ENCODE measurements at regions not wholly inside any gene's neighbourhood (a gene's known extent, or its start where the extent isn't known, plus 50 kb on each side); places are given as distances from the start of the nearest gene placed in this dataset.
"Not testable (repeated sequence)": the region's sequence is repeated elsewhere in the genome, so short reads cannot be mapped to it uniquely, and the experiment has no call there.

DNA sequence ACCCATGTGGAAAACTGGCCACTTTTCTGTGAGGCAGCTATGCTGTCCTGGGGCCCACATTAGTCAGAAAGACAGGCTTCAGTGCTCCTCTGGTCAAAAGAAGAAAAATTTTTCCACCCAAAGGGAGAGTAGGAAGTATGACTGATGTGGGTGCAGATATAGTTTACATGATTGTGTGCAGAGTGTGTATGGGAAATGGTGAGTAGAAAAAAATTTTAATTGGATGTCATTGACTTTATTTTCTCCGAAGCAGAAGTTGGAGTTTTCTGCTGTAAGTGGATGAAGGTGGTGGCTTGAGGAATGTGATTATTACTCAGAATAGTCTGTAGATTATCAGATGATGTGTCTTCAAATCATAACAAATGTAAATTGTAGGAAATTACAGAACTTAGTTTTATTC is 241.5 kb upstream of the IGFBP7 start:
- no peak for DNase-seq

DNA sequence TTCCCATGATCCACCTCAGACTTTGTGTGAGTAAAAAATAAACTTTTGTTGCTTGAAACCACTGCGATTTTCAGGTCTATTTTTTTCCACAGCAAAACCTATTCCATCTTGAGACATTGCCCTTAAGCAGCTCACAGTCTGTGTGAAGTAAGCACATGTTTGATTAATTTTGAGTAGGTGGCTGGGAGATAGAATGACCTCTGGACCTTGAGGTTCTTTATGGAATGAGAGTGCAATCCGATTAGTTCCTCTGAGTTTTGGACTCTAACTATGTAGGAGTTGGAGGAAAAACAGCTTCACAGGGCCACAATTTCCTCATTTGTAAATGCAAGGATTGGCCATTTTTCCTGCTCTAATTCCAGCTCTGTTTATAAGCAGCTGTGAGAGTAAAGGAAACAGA is 234.1 kb upstream of the IGFBP7 start:
- no peak for DNase-seq

DNA sequence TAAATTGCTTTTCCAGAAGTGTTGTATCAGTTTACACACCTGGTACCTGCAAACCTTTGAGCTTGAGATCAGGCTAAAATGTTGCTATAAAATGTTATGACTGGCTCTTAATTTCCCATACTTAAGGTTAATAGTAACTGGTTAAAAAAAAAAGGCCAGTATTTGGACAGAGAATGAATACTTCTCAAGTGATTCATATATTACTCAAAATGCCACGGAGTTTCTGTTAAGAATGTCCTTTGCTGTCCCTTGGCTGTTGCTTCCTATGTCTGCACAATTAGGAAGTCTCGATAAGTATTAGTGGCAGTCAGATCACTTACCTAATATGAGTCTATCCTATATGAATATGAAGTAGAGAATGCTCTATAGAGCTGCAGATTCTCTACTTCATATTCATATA is 232.2 kb upstream of the IGFBP7 start:
- no peak for DNase-seq

DNA sequence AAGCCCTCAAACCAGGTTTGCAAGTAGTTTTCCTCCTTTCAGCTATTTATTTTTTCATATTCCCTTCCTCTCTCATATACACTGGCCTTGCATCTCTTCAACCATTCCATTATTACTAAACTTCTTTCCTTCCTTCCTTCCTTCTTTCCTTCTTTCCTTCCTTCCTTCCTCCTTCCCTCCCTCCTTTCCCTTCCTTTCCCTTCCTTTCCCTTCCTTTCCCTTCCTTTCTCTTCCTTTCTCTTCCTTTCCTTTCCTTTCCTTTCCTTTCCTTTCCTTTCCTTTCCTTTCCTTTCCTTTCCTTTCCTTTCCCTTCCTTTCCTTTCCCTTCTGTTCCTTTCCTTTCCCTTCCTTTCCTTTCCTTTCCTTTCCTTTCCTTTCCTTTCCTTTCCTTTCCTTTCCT is 228.7 kb upstream of the IGFBP7 start:
- DNase-seq = not testable (repeated sequence)

DNA sequence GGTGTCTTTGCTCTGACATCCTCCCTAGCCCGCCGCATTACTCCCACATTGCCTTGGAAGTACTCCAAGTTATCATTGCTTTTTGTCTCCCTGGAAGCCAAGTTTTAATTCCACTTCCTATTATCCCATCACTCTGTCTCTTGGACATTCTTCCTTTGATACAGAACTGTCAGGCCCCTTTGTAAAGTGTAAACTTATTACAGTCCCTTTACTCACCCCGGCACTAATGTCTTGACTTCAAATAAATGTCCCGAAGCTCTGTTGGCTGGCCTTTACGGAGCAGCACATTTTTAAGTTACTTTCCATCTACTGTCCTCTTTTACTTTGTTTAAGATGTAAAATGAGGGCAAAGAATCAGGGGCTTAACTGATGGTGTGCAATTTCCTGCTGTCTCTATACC is 223.5 kb upstream of the IGFBP7 start:
- DNase-seq = no peak

DNA sequence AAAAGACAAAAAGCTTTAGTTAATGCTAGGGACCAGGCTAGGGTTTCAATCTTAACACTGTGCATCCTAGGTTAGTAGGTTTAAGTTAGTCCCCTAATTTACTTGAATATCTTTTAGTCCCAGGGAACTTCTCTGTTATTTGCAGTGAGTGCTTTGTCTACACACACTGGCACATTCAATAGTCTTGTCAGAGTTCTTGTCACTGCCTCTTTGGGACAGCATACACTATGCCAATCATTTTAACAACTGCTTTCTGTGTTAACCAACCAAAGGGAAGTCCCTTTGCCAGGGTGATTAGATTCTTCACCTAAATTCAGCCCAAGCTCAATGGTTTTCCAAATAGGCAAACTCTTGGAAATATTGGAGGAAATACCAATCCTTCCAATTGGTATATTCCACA is 221.8 kb upstream of the IGFBP7 start:
- DNase-seq = no peak

DNA sequence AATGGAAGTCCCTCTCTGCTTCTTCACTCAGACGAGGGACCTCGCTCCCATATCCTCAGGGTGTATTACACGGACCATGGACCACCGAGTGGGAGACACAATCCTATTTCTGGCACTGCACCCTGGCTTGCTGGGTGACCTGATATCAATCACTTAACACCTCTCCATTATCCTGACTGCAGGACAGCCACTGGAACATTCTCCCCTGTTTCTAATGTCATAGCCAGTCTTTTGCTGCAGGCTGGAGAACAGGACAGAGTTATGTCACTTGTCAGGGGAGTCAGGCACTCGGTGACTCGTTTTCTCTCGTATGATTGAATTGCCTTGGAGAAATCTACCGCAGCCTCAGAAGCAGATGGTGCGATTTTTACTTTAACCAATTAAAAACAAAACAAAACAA is 219.1 kb upstream of the IGFBP7 start:
- DNase-seq = no peak

DNA sequence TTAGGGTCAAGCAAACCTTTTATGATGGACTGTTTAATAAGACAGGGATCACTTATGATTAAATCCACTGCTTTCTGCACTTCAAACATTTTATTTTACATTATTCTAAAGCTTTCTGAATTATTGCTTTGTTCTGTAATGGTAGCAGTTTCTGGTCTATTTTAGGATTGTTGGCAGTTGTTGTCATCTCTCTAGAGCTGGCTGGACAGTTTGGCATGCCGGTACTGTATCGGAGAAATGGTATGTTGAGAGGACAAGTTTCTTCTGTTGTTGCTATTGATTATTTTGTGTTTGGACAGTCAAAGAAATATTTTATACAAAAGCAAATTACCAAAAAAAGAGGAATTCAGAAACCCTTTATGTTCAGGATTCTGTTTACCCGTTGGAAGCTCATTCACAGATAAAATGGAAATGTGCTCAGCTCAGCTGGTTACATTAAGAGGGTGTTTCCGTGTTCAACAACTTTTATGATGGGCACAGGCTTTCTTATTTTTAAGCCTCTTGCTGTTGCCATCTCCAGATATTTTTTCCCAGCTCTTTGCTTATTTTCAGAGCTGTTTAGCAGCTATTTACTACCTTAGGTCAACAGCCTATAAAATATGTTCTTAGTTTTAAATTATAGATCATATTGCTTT is 214.6 kb upstream of the IGFBP7 start:
- no peak for DNase-seq

DNA sequence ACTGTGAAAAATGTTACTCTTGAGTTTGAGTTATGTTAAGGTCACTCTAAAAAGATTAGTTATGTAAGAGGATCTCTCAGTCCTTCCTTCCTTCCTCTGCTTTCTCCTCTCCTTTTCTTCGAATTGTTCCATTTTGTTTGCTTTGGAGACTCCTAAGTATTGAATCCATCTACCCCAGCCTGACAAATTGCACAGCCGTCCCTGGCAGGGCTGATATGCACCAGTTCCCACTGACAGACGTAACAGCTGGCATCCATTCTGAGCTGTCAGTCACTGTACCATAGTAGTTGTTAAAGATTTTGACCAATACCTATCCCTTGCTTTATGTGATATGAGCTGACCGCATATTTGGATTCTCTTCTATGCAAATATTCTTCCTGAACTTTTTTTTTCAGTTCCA is 210.7 kb upstream of the IGFBP7 start:
- no peak for DNase-seq

DNA sequence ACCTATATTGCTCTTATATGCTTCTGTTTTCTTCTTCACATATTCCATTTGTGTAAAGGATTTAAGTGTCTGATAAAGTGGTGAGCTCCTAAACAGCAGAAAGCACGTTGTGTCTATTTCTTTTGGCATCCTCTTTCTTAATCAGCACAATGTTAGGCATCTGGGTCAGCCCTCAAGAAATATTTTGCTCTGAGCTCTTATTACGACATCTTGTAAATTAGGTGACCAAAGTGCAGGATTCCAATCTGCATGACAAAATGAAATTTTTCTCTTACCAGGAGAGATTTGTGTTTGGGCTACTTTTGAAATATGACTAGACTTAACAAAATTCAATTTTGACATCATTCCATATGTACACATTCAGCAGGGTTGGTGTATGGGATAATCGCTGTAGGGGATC is 210.0 kb upstream of the IGFBP7 start:
- DNase-seq = no peak

DNA sequence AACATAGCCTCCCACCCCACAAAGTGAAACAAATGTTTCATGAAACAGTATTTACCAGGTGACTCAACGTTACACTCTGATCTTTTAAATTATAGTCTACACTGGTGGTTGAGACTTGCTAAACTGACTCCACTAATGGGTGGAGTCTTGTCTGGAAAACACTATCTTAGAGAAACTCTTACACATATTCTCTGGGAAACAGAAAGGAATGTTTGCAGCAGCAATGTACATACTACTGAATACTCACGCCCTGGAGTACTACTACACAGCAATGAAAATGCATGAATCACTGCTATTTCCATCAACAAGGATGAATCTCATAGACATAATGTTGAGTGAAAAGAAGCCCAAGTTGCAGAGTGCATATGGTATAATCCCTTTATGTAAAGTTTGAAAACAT is 208.5 kb upstream of the IGFBP7 start:
- DNase-seq = no peak

DNA sequence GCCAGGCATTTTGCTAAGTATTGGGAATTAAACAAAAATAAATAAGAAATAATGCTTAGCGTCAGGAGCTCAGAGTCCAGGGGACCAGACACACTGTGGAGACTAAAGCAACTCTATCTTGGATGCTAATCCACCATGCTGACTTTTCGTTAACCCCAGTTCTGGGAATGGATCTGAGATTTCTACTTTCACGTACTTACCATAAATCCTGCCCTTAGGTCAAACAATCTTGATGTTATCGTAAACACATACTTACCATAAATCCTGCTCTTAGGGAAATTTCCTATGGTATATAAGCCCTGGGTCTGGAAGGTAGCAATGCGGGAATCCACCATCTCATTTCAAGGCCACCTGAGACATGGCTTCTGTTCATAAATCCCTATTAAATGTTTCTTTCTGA is 204.5 kb upstream of the IGFBP7 start:
- no peak for DNase-seq

DNA sequence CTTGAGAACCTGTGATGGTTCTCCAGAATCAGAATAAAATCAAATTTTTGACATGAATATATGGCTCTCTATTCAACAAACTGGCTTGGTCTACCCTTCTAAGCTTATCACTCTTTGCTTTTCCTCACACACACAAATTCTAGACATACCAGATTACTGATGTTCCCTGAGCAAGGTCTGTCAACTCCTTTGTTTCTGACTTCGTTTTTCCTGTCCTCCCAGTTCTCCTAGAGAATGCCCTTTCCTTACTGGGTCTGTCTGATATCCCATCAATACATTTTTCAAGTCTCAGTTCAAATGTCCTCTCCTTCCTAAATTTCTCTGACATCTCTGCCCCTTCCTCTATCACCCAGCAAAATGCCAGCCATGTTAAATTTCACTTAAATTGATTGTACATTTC is 202.1 kb upstream of the IGFBP7 start:
- no peak for DNase-seq

DNA sequence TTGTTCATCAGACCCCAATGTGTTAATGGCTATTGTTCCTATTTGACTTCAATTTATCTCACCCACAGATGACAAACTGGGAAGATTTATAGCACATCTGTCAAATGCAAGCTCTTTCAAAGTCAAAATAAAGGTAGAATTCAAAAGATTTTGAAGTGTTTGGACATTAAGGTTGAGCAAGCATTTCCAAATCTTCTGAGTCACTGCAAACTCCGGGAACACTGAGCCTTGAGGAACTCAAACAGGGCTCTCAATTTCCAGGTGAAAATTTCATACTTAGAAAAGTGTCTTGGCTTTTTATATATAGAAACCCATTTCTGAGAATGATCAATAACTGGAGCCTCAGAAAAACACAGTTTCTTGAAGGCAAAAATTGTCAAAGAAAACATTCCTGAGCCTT is 199.5 kb upstream of the IGFBP7 start:
- DNase-seq = no peak

DNA sequence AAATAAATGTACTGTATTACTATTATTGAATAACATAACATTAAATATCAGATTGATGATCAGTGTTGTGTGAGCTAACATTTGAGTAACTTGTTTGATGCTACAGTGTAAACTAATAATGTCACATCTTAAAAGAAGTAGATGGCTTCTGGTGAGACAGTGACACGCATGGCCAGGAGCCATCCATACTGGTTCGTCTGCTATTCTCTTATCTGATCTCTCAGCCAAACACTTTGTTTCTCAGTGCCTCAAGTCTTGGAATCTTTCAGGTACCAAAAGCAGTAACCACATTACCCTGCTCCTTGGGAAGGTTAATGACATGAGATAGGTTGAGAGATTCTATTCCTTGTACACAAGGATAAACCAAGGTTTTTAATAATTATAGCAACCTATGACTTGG is 198.1 kb upstream of the IGFBP7 start:
- no peak for DNase-seq

DNA sequence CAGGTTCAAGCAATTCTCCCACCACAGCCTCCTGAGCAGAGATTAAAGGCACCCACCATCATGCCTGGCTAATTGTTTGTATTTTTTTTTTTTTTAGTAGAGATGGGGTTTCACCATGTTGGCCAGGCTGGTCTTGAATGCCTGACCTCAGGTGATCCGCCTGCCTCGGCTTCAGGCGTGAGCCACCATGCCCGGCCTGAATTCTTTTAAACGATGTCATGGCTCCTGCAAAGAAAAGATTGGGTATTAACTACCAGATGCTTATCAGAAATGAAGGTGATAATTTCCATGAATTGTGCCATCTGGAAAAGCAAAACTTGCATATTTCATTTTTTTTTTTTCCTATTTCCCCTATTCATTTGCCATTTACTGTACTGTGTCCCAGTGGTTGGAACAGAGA is 195.7 kb upstream of the IGFBP7 start:
- DNase-seq = no peak

DNA sequence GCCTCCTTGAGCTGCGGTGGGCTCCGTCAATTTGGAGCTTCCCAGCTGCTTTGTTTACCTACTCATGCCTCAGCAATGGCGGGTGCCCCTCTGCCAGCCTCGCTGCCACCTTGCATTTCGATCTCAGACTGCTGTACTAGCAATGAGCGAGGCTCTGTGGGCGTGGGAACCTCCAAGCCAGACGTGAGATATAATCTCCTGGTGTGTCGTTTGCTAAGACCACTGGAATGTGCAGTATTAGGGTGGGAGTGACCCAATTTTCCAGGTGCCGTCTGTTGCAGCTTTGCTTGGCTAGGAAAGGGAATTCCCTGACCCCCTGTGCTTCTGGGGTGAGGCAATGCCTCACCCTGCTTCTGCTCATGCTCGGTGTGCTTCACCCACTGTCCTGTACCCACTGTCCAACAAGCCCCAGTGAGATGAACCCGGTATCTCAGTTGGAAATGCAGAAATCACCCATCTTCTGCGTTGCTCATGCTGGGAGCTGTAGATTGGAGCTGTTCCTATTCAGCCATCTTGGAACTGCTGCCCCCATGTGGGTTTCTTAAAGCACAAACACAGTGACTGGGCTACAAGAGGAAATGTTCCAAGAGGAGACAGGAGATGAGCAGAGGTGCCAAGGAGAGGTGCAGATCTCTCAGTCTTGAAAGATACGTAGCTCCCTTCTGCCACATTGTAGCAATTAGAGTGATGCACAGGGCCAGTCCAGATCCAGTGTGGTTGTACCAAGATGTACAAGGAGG is 193.0 kb upstream of the IGFBP7 start:
- peak in 11 of 58 donors; percentile 1 to 17 (median 3) for DNase-seq

DNA sequence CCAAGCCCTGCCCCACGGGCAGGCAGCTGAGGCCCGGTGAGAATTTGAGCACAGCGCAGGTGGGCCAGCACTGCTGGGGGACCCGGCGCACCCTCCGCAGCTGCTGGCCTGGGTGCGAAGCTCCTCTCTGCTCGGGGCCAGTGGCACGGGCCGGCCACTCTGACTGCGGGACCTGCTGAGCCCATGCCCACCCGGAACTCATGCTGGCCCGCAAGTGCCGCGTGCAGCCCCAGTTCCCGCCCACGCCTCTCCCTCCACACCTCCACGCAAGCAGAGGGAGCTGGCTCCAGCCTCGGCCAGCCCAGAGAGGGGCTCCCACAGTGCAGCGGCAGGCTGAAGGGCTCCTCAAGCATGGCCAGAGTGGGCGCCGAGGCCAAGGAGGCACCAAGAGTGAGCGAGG is 190.1 kb upstream of the IGFBP7 start:
- not testable (repeated sequence) for DNase-seq

DNA sequence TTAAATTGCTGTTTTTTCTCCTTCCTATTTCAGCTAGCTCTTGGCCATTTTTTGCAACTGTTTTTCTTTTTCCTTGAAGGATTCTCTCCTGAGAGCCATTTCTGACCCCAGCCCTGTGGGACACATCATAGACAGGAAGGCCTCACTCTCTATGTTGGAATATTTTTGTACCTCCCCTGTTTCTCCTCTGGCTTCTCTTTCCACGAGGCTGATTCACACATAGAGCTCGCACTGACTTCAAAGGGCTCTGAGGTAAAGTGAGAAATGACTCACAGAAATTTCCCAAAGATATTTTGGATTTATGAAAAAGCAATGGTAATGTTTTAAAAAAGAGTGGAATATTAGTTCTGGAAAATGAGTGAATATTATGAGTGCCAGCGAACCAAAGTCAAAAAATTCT is 181.7 kb upstream of the IGFBP7 start:
- no peak for DNase-seq

DNA sequence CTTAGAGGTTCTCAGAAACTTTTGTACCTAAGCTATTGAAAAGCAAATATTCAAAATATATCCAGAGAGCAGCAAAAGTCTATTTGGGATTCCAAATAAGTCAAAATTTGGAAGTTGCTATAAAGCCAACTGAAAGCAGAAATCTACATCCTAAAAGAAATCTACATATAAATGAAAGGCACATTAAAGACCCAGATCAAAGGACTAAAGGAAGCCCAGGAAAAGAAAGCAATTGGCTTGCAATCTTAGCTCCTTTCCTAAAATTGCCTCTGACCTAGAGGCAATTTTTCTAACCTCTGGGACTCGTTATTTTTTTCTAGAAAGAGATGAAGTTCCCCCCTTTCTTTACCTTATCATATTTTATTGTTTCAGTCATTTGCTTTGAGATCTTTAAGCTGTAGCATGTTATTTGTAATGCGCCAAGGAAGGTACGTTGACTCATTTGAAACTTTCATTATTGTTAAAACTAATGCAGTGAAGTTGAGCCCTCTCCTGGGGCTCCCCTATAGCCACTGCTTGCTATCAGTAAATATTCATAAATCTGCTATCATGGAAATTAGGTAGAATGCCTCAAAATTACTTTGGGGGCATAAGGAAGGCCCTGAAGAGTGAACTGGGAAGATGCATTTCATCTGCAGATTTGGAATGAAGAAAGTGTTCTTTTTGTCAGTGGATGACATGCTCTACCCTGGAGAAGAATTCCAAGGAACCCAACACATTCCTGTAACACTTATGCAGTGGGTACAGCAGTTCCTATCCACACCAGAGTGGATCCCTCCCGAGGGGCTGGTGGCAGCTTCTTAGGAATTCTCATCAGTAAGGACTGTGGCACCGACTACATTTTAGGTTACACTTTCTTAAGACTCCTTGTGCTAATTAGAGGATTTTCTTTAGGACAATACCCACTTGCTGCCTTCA is 177.8 kb upstream of the IGFBP7 start:
- DNase-seq = no peak

DNA sequence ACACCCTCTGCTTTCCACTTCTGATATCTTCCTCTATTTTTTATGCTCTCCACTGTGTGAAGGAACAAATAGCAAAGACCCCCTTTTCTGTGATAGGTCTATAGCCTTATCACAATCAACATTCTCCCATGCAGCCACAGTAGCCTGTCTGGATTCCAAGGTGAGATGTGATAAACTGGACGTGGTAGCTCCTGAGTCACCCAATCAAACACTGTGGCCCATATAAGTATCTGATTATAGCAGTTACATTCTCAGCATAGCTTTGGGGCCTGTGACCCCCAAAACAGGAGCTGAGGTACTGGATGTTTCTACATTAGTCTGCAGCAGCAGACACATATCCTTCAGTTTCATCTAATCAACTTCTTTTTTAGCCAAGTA is 172.7 kb upstream of the IGFBP7 start:
- DNase-seq = no peak

DNA sequence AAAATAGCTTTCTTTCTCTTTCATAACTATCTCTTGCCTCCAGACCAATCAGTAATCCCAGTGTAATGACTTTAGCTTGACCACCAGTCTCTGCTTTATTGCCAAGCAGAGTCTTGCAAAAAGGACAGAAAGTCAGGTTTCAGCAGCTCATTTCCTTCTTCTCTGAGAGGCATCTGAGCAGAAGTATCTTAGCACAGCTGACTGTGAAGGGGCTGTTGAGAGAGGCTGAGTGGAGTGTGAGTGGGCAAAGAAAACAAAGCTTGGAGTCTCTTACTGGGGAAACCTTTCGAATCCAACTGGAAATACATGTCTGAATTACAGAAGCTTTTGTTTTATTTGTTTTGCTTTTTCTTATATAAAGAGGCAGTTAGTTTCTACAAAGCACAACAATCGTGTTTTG is 170.3 kb upstream of the IGFBP7 start:
- DNase-seq = no peak

DNA sequence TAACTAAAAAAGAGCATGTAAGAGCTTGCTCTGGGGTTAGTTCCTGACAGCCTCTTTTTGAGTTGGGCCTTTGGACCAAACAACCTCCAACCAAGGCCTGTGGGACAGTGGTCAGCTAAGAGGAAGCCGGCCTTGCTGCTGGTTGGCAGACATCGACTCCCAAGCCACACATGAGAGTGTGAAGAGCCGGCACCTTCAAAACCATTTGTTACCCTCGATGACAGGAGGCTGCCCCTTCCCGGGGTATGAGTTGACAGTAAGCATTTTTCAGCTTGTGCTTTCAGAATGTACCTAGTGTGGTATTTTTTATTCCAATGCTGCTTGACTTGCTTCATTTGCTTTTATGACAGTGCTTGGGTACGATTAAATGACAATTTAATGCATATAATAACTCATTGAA is 168.6 kb upstream of the IGFBP7 start:
- no peak for DNase-seq

Data from anterior cingulate cortex (tissue), 58 donors.